ES-I3 (cell line): ENCODE measurements at regions not wholly inside any gene's neighbourhood (a gene's known extent, or its start where the extent isn't known, plus 50 kb on each side); places are given as distances from the start of the nearest gene placed in this dataset.
"Not testable (repeated sequence)": the region's sequence is repeated elsewhere in the genome, so short reads cannot be mapped to it uniquely, and the experiment has no call there.

Experiments used
- H3K36me3 ChIP-seq: 2 replicates; pipeline ENCODE4 v1.6.1; 2013; ENCODE audit warnings: mild to moderate bottlenecking, low read length, control low read depth, moderate library complexity; ENCODE audit not compliant: insufficient read depth
- H3K4me1 ChIP-seq: 2 replicates; pipeline ENCODE4 v1.6.1; 2013; ENCODE audit warnings: mild to moderate bottlenecking, control low read depth, low read length; ENCODE audit not compliant: insufficient read depth
- H3K9ac ChIP-seq: 2 replicates; pipeline ENCODE4 v1.6.1; 2013; ENCODE audit warnings: low read depth, mild to moderate bottlenecking, low read length, moderate library complexity
- H3K9me3 ChIP-seq: 2 replicates; pipeline ENCODE4 v1.6.1; 2013; ENCODE audit warnings: mild to moderate bottlenecking, low read length, moderate library complexity; ENCODE audit not compliant: control insufficient read depth, insufficient read depth

DNA sequence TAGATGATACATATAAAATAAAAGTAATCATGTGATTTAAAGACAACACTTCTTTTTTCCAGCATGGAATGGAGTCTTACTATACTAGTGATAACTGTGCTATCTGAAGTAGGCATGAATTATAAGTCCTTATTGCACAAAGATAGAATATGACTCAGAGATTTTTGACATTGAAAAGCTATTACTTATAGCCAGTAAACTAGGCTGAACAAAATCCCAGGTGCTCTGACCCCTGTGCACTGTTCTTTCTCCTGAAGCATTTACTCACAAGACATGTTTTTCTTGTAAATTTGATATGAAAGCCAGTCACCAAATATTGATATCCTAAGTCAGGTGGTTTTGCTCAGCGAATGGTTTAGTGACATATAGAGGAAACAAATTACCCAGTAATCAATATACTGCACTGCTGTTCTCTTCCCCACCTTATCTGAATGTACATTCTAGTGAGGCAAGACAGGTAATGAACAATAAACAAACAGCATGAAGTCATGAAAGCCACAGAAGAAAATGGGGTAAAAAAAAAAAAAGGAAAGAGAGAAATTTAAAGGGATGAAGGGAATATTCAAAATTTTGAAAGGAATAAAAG, 1567.0 kb upstream of the SPRY2 start:
- Histone ChIP-seq H3K9ac (no peak overlapping the region), H3K4me1 (no peaks in the 10 kb centered on the region), H3K36me3 (no peaks in the 10 kb centered on the region), H3K9me3 (no peaks in the 10 kb centered on the region)

DNA sequence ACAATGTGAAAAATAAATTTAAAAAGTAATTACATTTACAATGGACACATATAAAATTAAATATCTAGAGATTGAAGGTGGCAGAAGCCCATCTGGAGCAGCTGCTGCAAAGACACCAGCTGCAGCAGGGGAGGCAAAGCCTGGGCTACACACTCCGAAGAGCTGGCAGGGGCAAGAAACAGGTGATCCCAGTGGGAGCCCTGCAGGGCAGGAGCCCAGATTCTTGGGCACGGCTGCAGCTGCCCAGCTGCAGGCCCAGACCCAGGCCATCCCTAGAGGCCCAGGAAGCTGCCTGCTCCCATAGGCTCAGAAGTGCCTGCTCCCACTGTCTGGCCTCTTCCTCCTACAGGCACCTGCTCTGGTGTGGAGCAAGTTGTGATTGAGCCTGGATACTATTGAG, 1547.9 kb upstream of the SPRY2 start:
- Histone ChIP-seq H3K36me3 (no peaks in the 10 kb centered on the region), H3K9ac (no peak overlapping the region), H3K9me3 (peaks cover 13% of the 10 kb centered on the region), H3K4me1 (no peaks in the 10 kb centered on the region)

DNA sequence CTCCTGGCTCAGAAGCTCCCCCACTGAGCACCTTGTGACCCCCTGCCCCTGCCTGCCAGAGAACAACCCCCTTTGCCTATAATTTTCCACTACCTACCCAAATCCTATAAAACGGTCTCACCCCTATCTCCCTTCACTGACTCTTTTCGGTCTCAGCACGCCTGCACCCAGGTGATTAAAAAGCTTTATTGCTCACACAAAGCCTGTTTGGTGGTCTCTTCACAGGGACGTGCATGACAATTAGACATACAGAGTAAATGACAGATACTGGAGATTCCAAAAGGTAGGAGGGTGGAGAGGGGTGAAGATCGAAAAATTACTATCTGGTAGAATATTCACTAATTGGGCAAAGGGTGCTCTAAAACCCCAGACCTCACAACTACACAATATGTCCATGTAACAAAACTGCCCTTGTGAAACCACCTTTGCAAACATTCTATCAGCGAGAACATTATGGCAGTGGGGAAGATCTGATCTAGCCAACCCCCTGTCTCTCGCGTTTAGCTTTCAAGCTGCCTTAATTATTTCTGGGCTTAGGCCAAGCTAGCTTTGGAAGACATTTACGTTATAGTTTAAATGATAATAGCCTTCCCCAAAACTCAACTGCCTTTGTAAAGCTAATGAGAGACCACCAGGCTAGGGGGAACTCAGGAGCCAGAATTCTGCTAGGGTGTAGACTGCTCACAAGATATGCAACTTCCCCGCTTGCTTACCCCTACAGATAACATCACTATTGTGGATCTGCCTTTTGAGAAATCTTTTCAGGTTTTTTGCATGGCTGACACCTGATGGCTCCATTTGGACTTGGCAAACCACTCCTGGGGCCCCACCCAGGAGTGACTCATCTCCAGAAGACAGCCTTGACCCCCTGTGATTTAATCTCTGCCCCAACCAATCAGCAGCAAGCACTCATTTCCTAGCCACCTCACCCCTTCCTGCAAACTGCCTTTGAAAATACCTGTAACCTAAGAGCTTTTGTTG, 1534.0 kb upstream of the SPRY2 start:
- H3K36me3 ChIP-seq = no peaks in the 10 kb centered on the region
- H3K9me3 ChIP-seq = no peaks in the 10 kb centered on the region
- peak overlapping the region; percentile 30 for H3K9ac ChIP-seq
- H3K4me1 ChIP-seq = peaks cover 33% of the 10 kb centered on the region

- Histone ChIP-seq H3K4me1 (peaks cover 33% of the 10 kb centered on the region), H3K36me3 (no peaks in the 10 kb centered on the region), H3K9me3 (no peaks in the 10 kb centered on the region), H3K9ac (peak overlapping the region; percentile 30; the same call in 1 of the 2 replicates)
These were observed 1533.3 kb upstream of the SPRY2 start for GRCh38 chr13:81874253-81874652.

GRCh38 chr13:81872581-81872980, 1531.7 kb upstream of the SPRY2 start:
- no peak overlapping the region for H3K9ac ChIP-seq
- peaks cover 33% of the 10 kb centered on the region for H3K4me1 ChIP-seq
- no peaks in the 10 kb centered on the region for H3K9me3 ChIP-seq
- H3K36me3 ChIP-seq = no peaks in the 10 kb centered on the region

DNA sequence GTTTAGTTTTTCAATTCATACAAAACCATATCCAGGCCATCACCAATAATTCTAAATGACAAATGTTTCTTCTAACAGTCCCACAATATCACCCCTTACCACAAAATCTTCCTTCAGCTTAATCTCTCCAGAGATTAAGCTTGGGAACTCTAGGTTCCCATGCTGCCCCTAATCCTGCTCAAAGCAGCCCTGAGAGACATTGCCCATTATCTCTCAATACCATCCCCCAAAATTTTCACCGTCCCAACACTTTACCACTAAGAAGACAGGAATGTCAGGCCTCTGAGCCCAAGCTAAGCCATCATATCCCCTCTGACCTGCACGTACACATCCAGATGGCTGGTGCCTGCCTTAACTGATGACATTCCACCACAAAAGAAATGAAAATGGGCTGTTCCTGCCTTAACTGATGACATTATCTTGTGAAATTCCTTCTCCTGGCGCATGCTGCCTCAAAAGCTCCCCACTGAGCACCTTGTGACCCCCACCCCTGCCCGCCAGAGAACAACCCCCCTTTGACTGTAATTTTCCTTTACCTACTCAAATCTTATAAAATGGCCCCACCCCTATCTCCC, 1530.9 kb upstream of the SPRY2 start:
- not testable (repeated sequence) for H3K9ac ChIP-seq, H3K36me3 ChIP-seq, H3K9me3 ChIP-seq
- peaks cover 33% of the 10 kb centered on the region for H3K4me1 ChIP-seq

- H3K9ac ChIP-seq = no peak overlapping the region
- peaks cover 7% of the 10 kb centered on the region for H3K4me1 ChIP-seq
- no peaks in the 10 kb centered on the region for H3K36me3 ChIP-seq
- no peaks in the 10 kb centered on the region for H3K9me3 ChIP-seq
These were observed 1507.4 kb upstream of the SPRY2 start for GRCh38 chr13:81848291-81848690.

GRCh38 chr13:81846771-81847170, 1505.8 kb upstream of the SPRY2 start:
- no peaks in the 10 kb centered on the region for H3K9me3 ChIP-seq
- peaks cover 7% of the 10 kb centered on the region for H3K4me1 ChIP-seq
- H3K9ac ChIP-seq = no peak overlapping the region
- no peaks in the 10 kb centered on the region for H3K36me3 ChIP-seq

GRCh38 chr13:81821259-81821658, 1480.3 kb upstream of the SPRY2 start:
- Histone ChIP-seq H3K9ac (no peak overlapping the region), H3K36me3 (no peaks in the 10 kb centered on the region), H3K4me1 (no peaks in the 10 kb centered on the region), H3K9me3 (peaks cover 4% of the 10 kb centered on the region; the same call in 1 of the 2 replicates)

GRCh38 chr13:81800433-81800832, 1459.5 kb upstream of the SPRY2 start:
- no peak overlapping the region for H3K9ac ChIP-seq
- peaks cover 5% of the 10 kb centered on the region; the same call in 1 of the 2 replicates for H3K4me1 ChIP-seq
- no peaks in the 10 kb centered on the region for H3K36me3 ChIP-seq
- H3K9me3 ChIP-seq = no peaks in the 10 kb centered on the region

GRCh38 chr13:81795710-81796109, 1454.8 kb upstream of the SPRY2 start:
- Histone ChIP-seq H3K9me3 (no peaks in the 10 kb centered on the region; the same call in 1 of the 2 replicates), H3K36me3 (no peaks in the 10 kb centered on the region), H3K9ac (no peak overlapping the region), H3K4me1 (peaks cover 3% of the 10 kb centered on the region; the same call in 1 of the 2 replicates)

- H3K9me3 ChIP-seq = no peaks in the 10 kb centered on the region; the same call in 1 of the 2 replicates
- no peak overlapping the region for H3K9ac ChIP-seq
- H3K4me1 ChIP-seq = no peaks in the 10 kb centered on the region
- H3K36me3 ChIP-seq = no peaks in the 10 kb centered on the region
These were observed 1450.7 kb upstream of the SPRY2 start for GRCh38 chr13:81791641-81792040.

DNA sequence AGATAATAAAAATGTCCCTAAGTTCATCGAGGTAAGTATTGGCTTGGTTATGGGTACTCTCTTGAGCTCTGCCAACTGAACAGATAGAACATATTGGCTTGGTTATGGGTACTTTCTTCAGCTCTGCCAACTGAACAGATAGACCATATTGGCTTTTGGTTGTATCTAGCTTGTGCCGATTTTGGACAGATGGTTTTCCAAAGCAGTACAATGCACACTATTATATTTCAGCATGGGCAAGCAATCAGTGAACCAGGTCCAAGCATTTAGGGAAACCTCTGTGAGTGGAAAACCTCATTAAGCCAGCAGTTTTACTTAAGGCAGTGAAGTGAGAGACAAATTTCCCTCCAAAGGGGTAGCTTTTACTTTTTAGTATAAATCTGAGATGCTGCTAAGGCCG, 1440.5 kb upstream of the SPRY2 start:
- H3K4me1 ChIP-seq = peaks cover 10% of the 10 kb centered on the region; the same call in 1 of the 2 replicates
- H3K9me3 ChIP-seq = no peaks in the 10 kb centered on the region
- no peak overlapping the region for H3K9ac ChIP-seq
- H3K36me3 ChIP-seq = no peaks in the 10 kb centered on the region

DNA sequence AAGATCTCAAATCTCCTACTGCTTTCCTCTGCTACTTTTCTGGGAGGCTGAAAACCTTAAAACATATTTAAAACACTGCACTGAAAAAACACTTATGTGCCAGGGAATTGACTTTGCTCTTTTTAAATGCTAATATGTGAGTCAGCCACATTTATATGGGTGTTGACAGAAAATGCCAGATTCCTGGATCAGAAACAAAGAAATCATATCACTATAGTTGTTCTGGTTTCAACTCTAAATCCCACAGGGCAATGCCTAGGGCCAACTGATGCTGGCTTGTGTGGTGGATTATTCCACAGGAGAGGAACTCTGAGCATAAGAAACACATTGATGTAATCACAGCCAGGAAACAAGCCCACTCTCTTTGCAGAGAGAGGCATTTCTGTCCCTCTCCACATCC, 1439.0 kb upstream of the SPRY2 start:
- Histone ChIP-seq H3K4me1 (peaks cover 10% of the 10 kb centered on the region; the same call in 1 of the 2 replicates), H3K9me3 (no peaks in the 10 kb centered on the region), H3K36me3 (0 out of 2 replicates have a peak, but pooled peaks cover 3% of the 10 kb centered on the region), H3K9ac (no peak overlapping the region)
